ENCODE measurements at regions not wholly inside any gene's neighbourhood (a gene's known extent, or its start where the extent isn't known, plus 50 kb on each side); places are given as distances from the start of the nearest gene placed in this dataset.

DNA sequence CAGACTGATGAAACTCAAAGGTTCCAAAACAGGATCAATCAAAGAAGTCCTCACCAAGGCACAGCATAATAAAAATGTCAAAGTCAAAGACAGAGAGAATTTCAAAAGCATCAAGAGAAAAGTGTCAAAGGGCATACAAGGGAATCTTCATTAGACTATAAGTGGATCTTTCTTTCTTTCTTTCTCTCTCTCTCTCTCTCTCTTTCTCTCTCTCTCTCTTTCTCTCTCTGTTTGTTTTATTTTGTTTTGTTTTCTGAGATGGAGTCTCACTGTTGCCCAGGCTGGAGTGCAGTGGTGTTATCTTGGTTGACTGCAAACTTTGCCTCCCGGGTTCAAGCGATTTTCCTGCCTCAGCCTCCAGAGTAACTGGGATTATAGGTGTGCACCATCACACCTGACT lies 148.3 kb upstream of the CD180 start:
- Mint-ChIP-seq H3K27me3 (ENCODE audit: low read depth) (no peaks in the 10 kb centered on the region), H3K4me1 (peaks cover under 1% of the 10 kb centered on the region), H3K36me3 (ENCODE audit: low read depth) (no peaks in the 10 kb centered on the region), H3K9me3 (peaks cover 20% of the 10 kb centered on the region), H3K27ac (no peak overlapping the region), H3K4me3 (no peak overlapping the region)
- TF ChIP-seq, protein P1, sequence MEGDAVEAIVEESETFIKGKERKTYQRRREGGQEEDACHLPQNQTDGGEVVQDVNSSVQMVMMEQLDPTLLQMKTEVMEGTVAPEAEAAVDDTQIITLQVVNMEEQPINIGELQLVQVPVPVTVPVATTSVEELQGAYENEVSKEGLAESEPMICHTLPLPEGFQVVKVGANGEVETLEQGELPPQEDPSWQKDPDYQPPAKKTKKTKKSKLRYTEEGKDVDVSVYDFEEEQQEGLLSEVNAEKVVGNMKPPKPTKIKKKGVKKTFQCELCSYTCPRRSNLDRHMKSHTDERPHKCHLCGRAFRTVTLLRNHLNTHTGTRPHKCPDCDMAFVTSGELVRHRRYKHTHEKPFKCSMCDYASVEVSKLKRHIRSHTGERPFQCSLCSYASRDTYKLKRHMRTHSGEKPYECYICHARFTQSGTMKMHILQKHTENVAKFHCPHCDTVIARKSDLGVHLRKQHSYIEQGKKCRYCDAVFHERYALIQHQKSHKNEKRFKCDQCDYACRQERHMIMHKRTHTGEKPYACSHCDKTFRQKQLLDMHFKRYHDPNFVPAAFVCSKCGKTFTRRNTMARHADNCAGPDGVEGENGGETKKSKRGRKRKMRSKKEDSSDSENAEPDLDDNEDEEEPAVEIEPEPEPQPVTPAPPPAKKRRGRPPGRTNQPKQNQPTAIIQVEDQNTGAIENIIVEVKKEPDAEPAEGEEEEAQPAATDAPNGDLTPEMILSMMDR (IDR thresholded peaks at IDR 0.05; ENCODE audit: unreplicated experiment in 3 of 3): no peak

DNA sequence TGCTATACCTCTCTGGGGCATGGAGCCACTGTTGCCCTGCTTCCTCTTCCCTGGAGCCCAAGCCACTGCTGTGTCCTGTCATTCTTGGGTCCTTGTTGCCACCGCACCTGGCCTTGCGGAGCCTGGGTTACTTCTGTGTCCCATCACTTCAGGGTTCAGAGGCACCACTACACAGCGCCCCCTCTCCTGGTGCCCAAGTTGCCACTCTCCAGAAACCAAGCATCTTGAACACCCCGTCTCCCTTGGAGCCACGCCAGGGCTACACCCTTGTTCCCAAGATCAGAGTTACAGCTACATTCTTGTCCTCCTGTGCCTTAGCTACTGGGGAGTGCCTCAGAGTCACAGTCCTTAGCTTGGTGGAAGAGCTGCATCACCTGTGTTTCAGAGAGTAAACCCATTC lies 147.2 kb upstream of the CD180 start:
- TF ChIP-seq, protein P1 (IDR thresholded peaks at IDR 0.05; ENCODE audit: unreplicated experiment in 3 of 3): no peak
- no peak overlapping the region for H3K27ac Mint-ChIP-seq
- H3K4me3 Mint-ChIP-seq: no peak overlapping the region
- H3K27me3 Mint-ChIP-seq (ENCODE audit: low read depth): no peaks in the 10 kb centered on the region
- no peaks in the 10 kb centered on the region for H3K36me3 Mint-ChIP-seq (ENCODE audit: low read depth)
- peaks cover 7% of the 10 kb centered on the region for H3K4me1 Mint-ChIP-seq
- H3K9me3 Mint-ChIP-seq: peaks cover 20% of the 10 kb centered on the region

DNA sequence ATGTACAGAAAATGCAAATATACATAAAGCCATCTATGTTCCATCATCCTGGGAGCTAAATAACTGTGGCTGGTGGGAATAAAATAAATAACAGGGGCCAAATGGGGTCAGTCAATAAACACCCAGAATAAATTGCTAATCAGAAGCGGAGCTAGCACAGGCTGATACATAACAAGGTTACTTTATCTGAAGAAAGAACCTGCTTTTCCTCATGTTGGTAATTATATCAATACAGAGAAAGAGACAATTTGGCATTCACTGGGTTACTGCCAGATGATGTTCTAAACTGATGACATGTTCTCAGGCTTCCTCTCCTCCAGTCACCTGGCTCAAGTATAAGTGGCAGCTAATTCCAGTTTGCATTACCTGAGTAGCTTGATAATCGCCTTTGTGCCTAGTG lies 144.9 kb upstream of the CD180 start:
- no peaks in the 10 kb centered on the region for H3K27me3 Mint-ChIP-seq (ENCODE audit: low read depth)
- H3K27ac Mint-ChIP-seq: no peak overlapping the region
- TF ChIP-seq, protein P1 (IDR thresholded peaks at IDR 0.05; ENCODE audit: unreplicated experiment in 3 of 3): no peak
- no peaks in the 10 kb centered on the region for H3K36me3 Mint-ChIP-seq (ENCODE audit: low read depth)
- H3K9me3 Mint-ChIP-seq: peaks cover 20% of the 10 kb centered on the region
- peaks cover 24% of the 10 kb centered on the region for H3K4me1 Mint-ChIP-seq
- H3K4me3 Mint-ChIP-seq: no peak overlapping the region

DNA sequence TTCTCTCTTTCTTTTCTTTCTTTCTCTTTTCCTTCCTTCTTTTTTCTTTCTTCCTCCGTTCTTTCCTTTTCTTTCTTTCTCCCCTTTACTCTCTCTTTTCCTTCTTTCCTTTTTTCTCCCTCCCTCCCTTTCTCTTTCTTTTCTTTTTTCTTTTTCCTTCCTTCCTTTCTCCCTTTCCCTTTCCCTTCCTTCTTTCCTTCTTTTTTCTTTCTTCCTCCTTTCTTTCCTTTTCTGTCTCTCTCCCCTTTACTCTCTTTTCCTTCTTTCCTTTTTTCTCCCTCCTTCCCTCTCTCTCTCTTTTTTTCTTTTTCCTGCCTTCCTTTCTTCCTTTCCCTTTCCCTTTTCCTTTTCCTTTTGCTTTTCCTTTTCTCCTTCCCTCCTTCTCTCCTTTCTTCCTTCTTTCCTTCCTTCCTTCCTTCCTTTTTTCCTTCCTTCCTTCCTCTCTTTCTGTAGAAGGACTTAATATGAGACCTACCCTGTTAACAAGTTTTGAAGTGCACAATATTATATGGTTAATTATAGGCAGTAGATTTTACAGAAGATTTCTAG lies 142.7 kb upstream of the CD180 start:
- peaks cover 41% of the 10 kb centered on the region for H3K4me1 Mint-ChIP-seq
- H3K36me3 Mint-ChIP-seq (ENCODE audit: low read depth): no peaks in the 10 kb centered on the region
- no peak overlapping the region for H3K4me3 Mint-ChIP-seq
- TF ChIP-seq, protein P1 (IDR thresholded peaks at IDR 0.05; ENCODE audit: unreplicated experiment in 3 of 3): no peak
- peaks cover 11% of the 10 kb centered on the region for H3K9me3 Mint-ChIP-seq
- peak overlapping the region in 2 of 3 experiments; percentile 44 to 57 for H3K27ac Mint-ChIP-seq
- H3K27me3 Mint-ChIP-seq (ENCODE audit: low read depth): no peaks in the 10 kb centered on the region

DNA sequence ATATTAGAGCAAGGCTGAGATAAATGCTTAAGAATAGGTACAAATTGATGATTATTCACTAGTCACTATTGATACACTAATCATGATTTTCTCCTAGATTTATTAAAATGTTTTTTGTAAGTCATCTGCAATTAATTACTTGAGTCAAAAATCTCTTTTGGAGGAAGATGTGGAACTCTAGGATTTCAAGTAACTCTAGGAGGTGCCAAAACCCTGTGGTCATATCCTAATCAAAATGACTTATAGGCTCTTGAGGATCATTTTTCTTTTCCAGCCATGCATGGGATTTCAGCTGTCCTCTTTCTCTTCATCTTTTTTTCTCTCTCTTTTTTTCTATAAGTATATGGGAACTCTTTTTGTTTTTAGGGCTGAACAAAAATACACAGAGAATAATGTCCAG lies 141.8 kb upstream of the CD180 start:
- H3K4me3 Mint-ChIP-seq: no peak overlapping the region
- peaks cover 4% of the 10 kb centered on the region for H3K9me3 Mint-ChIP-seq
- H3K36me3 Mint-ChIP-seq (ENCODE audit: low read depth): no peaks in the 10 kb centered on the region
- TF ChIP-seq, protein P1 (IDR thresholded peaks at IDR 0.05; ENCODE audit: unreplicated experiment in 3 of 3): no peak
- H3K27ac Mint-ChIP-seq: peak overlapping the region in 2 of 3 experiments; percentile 9 to 30
- peaks cover 45% of the 10 kb centered on the region for H3K4me1 Mint-ChIP-seq
- H3K27me3 Mint-ChIP-seq (ENCODE audit: low read depth): no peaks in the 10 kb centered on the region

DNA sequence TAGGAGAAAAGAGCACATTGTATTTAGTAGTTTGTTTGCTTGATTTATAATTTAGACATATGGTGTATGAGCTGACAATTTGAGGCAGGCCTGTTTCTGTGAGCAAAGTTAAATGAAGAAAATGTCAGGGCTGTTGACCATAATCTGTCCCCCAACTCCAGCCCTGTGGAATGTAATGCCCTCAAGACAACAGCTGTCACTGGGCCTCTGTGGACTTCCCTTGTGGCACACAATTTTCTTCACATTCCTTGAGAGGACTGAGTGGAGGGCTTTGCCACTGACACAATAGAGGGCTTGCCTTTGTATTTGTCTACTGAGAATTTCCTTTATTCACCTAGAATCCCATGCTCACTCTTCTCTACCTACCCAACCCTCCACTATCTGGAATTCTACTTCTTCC lies 141.2 kb upstream of the CD180 start:
- Mint-ChIP-seq H3K27me3 (ENCODE audit: low read depth) (no peaks in the 10 kb centered on the region), H3K4me3 (no peak overlapping the region), H3K9me3 (peaks cover 6% of the 10 kb centered on the region), H3K27ac (peak overlapping the region; percentile 30 to 72 (median 40)), H3K36me3 (ENCODE audit: low read depth) (no peaks in the 10 kb centered on the region), H3K4me1 (peaks cover 45% of the 10 kb centered on the region)
- TF ChIP-seq, protein P1 (IDR thresholded peaks at IDR 0.05; ENCODE audit: unreplicated experiment in 3 of 3): no peak

Data from nephron (organoid).